ENCODE measurements at regions not wholly inside any gene's neighbourhood (a gene's known extent, or its start where the extent isn't known, plus 50 kb on each side); places are given as distances from the start of the nearest gene placed in this dataset.

DNA sequence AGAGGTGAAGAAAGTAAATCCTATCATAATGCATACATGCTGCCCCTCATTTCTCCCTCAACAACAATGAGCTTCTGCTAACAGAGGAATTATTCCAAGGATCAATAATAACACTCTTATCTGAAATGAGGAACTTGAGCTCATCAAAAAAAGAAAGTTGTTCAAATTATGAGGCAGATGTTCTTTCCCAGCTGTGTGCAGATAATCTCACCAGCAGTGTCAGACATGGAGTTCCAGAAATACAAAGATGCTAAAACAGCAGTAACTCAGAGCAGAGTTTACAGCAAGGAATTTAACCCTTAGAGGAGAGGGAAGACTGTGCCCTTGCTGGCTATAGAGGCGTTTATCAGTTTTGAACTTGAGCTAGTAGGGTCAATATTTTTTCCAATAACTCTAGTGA, 153.1 kb downstream of the TRIM36 start:
- ChIA-PET CTCF (no interaction called here), POLR2A (ENCODE audit: low non-redundant PET) (no interaction called here)
- no peak for DNase-seq (ENCODE audit: low spot score)
- H3K4me3 ChIP-seq (ENCODE audit: low read depth, low read length, poor library complexity, severe bottlenecking), result no peak overlapping the region
- no peak overlapping the region for H3K27ac ChIP-seq (ENCODE audit: low read depth, low read length, poor library complexity, severe bottlenecking)
- no peaks in the 10 kb centered on the region for H3K36me3 ChIP-seq (ENCODE audit: insufficient read depth, low read length, poor library complexity, severe bottlenecking)
- no peaks in the 10 kb centered on the region for H3K9me3 ChIP-seq (ENCODE audit: low read depth, low read length, poor library complexity, severe bottlenecking)
- H3K4me1 ChIP-seq (ENCODE audit: insufficient read depth, low read length, poor library complexity, severe bottlenecking), result no peaks in the 10 kb centered on the region
- intact Hi-C loops (cut with micrococcal nuclease; ENCODE audit: unreplicated experiment), result no loop called here
- H3K27me3 ChIP-seq (replicated peaks; ENCODE audit: insufficient read depth, low read depth, low read length, poor library complexity), result no peaks in the 10 kb centered on the region
- TF ChIP-seq, protein P1, sequence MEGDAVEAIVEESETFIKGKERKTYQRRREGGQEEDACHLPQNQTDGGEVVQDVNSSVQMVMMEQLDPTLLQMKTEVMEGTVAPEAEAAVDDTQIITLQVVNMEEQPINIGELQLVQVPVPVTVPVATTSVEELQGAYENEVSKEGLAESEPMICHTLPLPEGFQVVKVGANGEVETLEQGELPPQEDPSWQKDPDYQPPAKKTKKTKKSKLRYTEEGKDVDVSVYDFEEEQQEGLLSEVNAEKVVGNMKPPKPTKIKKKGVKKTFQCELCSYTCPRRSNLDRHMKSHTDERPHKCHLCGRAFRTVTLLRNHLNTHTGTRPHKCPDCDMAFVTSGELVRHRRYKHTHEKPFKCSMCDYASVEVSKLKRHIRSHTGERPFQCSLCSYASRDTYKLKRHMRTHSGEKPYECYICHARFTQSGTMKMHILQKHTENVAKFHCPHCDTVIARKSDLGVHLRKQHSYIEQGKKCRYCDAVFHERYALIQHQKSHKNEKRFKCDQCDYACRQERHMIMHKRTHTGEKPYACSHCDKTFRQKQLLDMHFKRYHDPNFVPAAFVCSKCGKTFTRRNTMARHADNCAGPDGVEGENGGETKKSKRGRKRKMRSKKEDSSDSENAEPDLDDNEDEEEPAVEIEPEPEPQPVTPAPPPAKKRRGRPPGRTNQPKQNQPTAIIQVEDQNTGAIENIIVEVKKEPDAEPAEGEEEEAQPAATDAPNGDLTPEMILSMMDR (conservative IDR thresholded peaks at IDR 0.05; ENCODE audit: low read depth, low read length), result no peak
- no peak for TF ChIP-seq EZH2 (IDR thresholded peaks at IDR 0.05; ENCODE audit: borderline replicate concordance, low read depth, low read length, poor library complexity, severe bottlenecking)
- no TSS peak for BruUV-seq (replicated peaks)

DNA sequence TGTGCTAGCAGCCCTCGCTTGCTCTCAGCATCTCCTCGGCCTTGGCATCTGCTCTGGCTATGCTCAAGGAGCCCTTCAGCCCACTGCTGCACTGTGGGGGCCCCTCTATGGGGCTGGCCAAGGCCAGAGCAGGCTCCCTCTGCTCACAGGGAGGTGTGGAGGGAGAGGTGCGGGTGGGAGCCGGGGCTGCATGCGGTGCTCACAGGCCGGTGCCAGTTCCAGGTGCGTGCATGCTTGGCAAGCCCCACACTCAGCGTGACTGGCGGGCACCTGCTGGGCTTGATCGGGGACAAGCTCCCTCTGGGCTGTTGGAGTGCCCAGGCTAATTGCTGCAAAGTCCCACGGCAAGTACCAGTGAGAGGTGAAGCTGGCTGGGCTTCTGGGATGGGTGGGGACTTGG, 170.5 kb downstream of the TRIM36 start:
- no peak overlapping the region for H3K4me3 ChIP-seq (ENCODE audit: low read depth, low read length, poor library complexity, severe bottlenecking)
- intact Hi-C loops (cut with micrococcal nuclease; ENCODE audit: unreplicated experiment), result no loop called here
- DNase-seq (ENCODE audit: low spot score), result no peak
- CTCF ChIA-PET, result no interaction called here
- H3K27me3 ChIP-seq (replicated peaks; ENCODE audit: insufficient read depth, low read depth, low read length, poor library complexity), result no peaks in the 10 kb centered on the region
- BruUV-seq (replicated peaks), result no TSS peak
- no peaks in the 10 kb centered on the region for H3K36me3 ChIP-seq (ENCODE audit: insufficient read depth, low read length, poor library complexity, severe bottlenecking)
- no peak for TF ChIP-seq EZH2 (IDR thresholded peaks at IDR 0.05; ENCODE audit: borderline replicate concordance, low read depth, low read length, poor library complexity, severe bottlenecking)
- TF ChIP-seq, protein P1 (conservative IDR thresholded peaks at IDR 0.05; ENCODE audit: low read depth, low read length), result no peak
- POLR2A ChIA-PET (ENCODE audit: low non-redundant PET), result interaction anchor here (0.6 kb wide), 1 partner anchor 1383 kb away, joined by 13 read pairs; no protein-coding TSS in a partner anchor
- no peaks in the 10 kb centered on the region for H3K9me3 ChIP-seq (ENCODE audit: low read depth, low read length, poor library complexity, severe bottlenecking)
- no peak overlapping the region for H3K27ac ChIP-seq (ENCODE audit: low read depth, low read length, poor library complexity, severe bottlenecking)
- H3K4me1 ChIP-seq (ENCODE audit: insufficient read depth, low read length, poor library complexity, severe bottlenecking), result no peaks in the 10 kb centered on the region

DNA sequence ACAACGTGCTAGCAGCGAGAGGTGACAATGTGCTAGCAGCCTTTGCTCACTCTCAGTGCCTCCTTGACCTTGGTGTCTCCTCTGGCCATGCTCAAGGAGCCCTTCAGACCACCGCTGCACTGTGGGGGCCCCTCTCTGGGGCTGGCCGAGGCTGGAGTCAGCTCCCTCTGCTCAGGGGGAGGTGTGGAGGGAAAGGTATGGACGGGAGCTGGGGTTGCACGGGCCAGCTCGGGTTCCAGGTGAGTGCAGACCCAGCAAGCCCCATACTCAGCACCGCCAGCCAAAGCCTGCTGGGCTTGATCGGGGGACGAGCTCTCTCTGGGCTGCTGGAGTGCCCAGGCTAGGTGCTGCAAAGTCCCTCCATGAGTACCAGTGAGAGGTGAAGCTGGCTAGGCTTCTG, 180.2 kb downstream of the TRIM36 start:
- no peak overlapping the region for H3K4me3 ChIP-seq (ENCODE audit: low read depth, low read length, poor library complexity, severe bottlenecking)
- no peaks in the 10 kb centered on the region for H3K4me1 ChIP-seq (ENCODE audit: insufficient read depth, low read length, poor library complexity, severe bottlenecking)
- TF ChIP-seq, protein P1 (conservative IDR thresholded peaks at IDR 0.05; ENCODE audit: low read depth, low read length), result no peak
- no peak for TF ChIP-seq EZH2 (IDR thresholded peaks at IDR 0.05; ENCODE audit: borderline replicate concordance, low read depth, low read length, poor library complexity, severe bottlenecking)
- intact Hi-C loops (cut with micrococcal nuclease; ENCODE audit: unreplicated experiment), result no loop called here
- ChIA-PET CTCF (no interaction called here), POLR2A (ENCODE audit: low non-redundant PET) (no interaction called here)
- H3K36me3 ChIP-seq (ENCODE audit: insufficient read depth, low read length, poor library complexity, severe bottlenecking), result no peaks in the 10 kb centered on the region
- no peaks in the 10 kb centered on the region for H3K27me3 ChIP-seq (replicated peaks; ENCODE audit: insufficient read depth, low read depth, low read length, poor library complexity)
- BruUV-seq (replicated peaks), result no TSS peak
- no peak for DNase-seq (ENCODE audit: low spot score)
- no peaks in the 10 kb centered on the region for H3K9me3 ChIP-seq (ENCODE audit: low read depth, low read length, poor library complexity, severe bottlenecking)
- H3K27ac ChIP-seq (ENCODE audit: low read depth, low read length, poor library complexity, severe bottlenecking), result no peak overlapping the region

All from A673 (cell line).